Activated naive CD8-positive, alpha-beta T cell (primary cell): ENCODE measurements at regions not wholly inside any gene's neighbourhood (a gene's known extent, or its start where the extent isn't known, plus 50 kb on each side); places are given as distances from the start of the nearest gene placed in this dataset.

Experiments
- H3K27ac Mint-ChIP-seq: one replicate; pipeline ENCODE4 v1.8.0; 2021; ENCODE audit warnings: mixed read lengths
- H3K27me3 Mint-ChIP-seq: one replicate; pipeline ENCODE4 v1.8.0; 2021; ENCODE audit warnings: mixed read lengths
- H3K36me3 Mint-ChIP-seq: one replicate; pipeline ENCODE4 v1.8.0; 2021; ENCODE audit warnings: mixed read lengths
- H3K4me1 Mint-ChIP-seq: one replicate; pipeline ENCODE4 v1.8.0; 2021; ENCODE audit warnings: low read depth, mixed read lengths
- H3K4me3 Mint-ChIP-seq: one replicate; pipeline ENCODE4 v1.8.0; 2021; ENCODE audit warnings: mild to moderate bottlenecking, mixed read lengths
- H3K9me3 Mint-ChIP-seq: one replicate; pipeline ENCODE4 v1.8.0; 2021; ENCODE audit warnings: low read depth, mixed read lengths

GRCh38 chr22:48093981-48094380 is 1331.5 kb downstream of the TBC1D22A start:
- Mint-ChIP-seq H3K36me3 (peaks cover 2% of the 10 kb centered on the region), H3K27me3 (peaks cover 5% of the 10 kb centered on the region), H3K4me1 (peaks cover 10% of the 10 kb centered on the region), H3K4me3 (no peak overlapping the region), H3K27ac (no peak overlapping the region), H3K9me3 (no peaks in the 10 kb centered on the region)

GRCh38 chr22:48092866-48093265 is 1330.4 kb downstream of the TBC1D22A start:
- Mint-ChIP-seq H3K27ac (no peak overlapping the region), H3K36me3 (peaks cover 2% of the 10 kb centered on the region), H3K4me1 (peaks cover 1% of the 10 kb centered on the region), H3K27me3 (peaks cover 5% of the 10 kb centered on the region), H3K4me3 (no peak overlapping the region), H3K9me3 (no peaks in the 10 kb centered on the region)

- Mint-ChIP-seq H3K27ac (no peak overlapping the region), H3K36me3 (peaks cover 2% of the 10 kb centered on the region), H3K4me1 (no peaks in the 10 kb centered on the region), H3K27me3 (peaks cover 5% of the 10 kb centered on the region), H3K4me3 (no peak overlapping the region), H3K9me3 (no peaks in the 10 kb centered on the region)
Observed at GRCh38 chr22:48091656-48092223, 1329.3 kb downstream of the TBC1D22A start.

GRCh38 chr22:48091060-48091650 is 1328.7 kb downstream of the TBC1D22A start:
- H3K4me3 Mint-ChIP-seq = no peak overlapping the region
- peaks cover 2% of the 10 kb centered on the region for H3K36me3 Mint-ChIP-seq
- no peaks in the 10 kb centered on the region for H3K9me3 Mint-ChIP-seq
- no peaks in the 10 kb centered on the region for H3K4me1 Mint-ChIP-seq
- no peak overlapping the region for H3K27ac Mint-ChIP-seq
- H3K27me3 Mint-ChIP-seq = peaks cover 5% of the 10 kb centered on the region

GRCh38 chr22:48090332-48090672 is 1327.9 kb downstream of the TBC1D22A start:
- Mint-ChIP-seq H3K4me3 (no peak overlapping the region), H3K27ac (no peak overlapping the region), H3K9me3 (no peaks in the 10 kb centered on the region), H3K4me1 (no peaks in the 10 kb centered on the region), H3K36me3 (peaks cover 2% of the 10 kb centered on the region), H3K27me3 (peaks cover 8% of the 10 kb centered on the region)

- Mint-ChIP-seq H3K9me3 (no peaks in the 10 kb centered on the region), H3K4me1 (no peaks in the 10 kb centered on the region), H3K27ac (no peak overlapping the region), H3K4me3 (no peak overlapping the region), H3K36me3 (no peaks in the 10 kb centered on the region), H3K27me3 (peaks cover 9% of the 10 kb centered on the region)
Observed at GRCh38 chr22:48089601-48090331, 1327.3 kb downstream of the TBC1D22A start.

- Mint-ChIP-seq H3K36me3 (no peaks in the 10 kb centered on the region), H3K27ac (no peak overlapping the region), H3K4me1 (peaks cover 2% of the 10 kb centered on the region), H3K9me3 (no peaks in the 10 kb centered on the region), H3K27me3 (peaks cover 14% of the 10 kb centered on the region), H3K4me3 (no peak overlapping the region)
Observed at GRCh38 chr22:48088926-48089536, 1326.6 kb downstream of the TBC1D22A start.

- Mint-ChIP-seq H3K4me3 (no peak overlapping the region), H3K27me3 (peaks cover 14% of the 10 kb centered on the region), H3K4me1 (peaks cover 2% of the 10 kb centered on the region), H3K27ac (no peak overlapping the region), H3K36me3 (no peaks in the 10 kb centered on the region), H3K9me3 (no peaks in the 10 kb centered on the region)
Observed at GRCh38 chr22:48088251-48088650, 1325.8 kb downstream of the TBC1D22A start.

GRCh38 chr22:48085901-48086645 is 1323.6 kb downstream of the TBC1D22A start:
- peaks cover 12% of the 10 kb centered on the region for H3K27me3 Mint-ChIP-seq
- peaks cover 2% of the 10 kb centered on the region for H3K4me1 Mint-ChIP-seq
- H3K9me3 Mint-ChIP-seq = no peaks in the 10 kb centered on the region
- H3K36me3 Mint-ChIP-seq = no peaks in the 10 kb centered on the region
- no peak overlapping the region for H3K4me3 Mint-ChIP-seq
- no peak overlapping the region for H3K27ac Mint-ChIP-seq

- Mint-ChIP-seq H3K27me3 (peaks cover 11% of the 10 kb centered on the region), H3K36me3 (no peaks in the 10 kb centered on the region), H3K27ac (no peak overlapping the region), H3K4me1 (peaks cover 4% of the 10 kb centered on the region), H3K4me3 (no peak overlapping the region), H3K9me3 (no peaks in the 10 kb centered on the region)
Observed at GRCh38 chr22:48084729-48085050, 1322.2 kb downstream of the TBC1D22A start.

- Mint-ChIP-seq H3K4me1 (peaks cover 6% of the 10 kb centered on the region), H3K27me3 (peaks cover 11% of the 10 kb centered on the region), H3K27ac (no peak overlapping the region), H3K9me3 (no peaks in the 10 kb centered on the region), H3K4me3 (no peak overlapping the region), H3K36me3 (no peaks in the 10 kb centered on the region)
Observed at GRCh38 chr22:48084041-48084728, 1321.7 kb downstream of the TBC1D22A start.

GRCh38 chr22:48083502-48083901 is 1321.1 kb downstream of the TBC1D22A start:
- Mint-ChIP-seq H3K27ac (no peak overlapping the region), H3K27me3 (peaks cover 11% of the 10 kb centered on the region), H3K9me3 (no peaks in the 10 kb centered on the region), H3K36me3 (no peaks in the 10 kb centered on the region), H3K4me1 (peaks cover 6% of the 10 kb centered on the region), H3K4me3 (no peak overlapping the region)

- H3K27me3 Mint-ChIP-seq = peaks cover 15% of the 10 kb centered on the region
- H3K36me3 Mint-ChIP-seq = no peaks in the 10 kb centered on the region
- H3K4me3 Mint-ChIP-seq = no peak overlapping the region
- H3K4me1 Mint-ChIP-seq = peaks cover 6% of the 10 kb centered on the region
- no peak overlapping the region for H3K27ac Mint-ChIP-seq
- H3K9me3 Mint-ChIP-seq = no peaks in the 10 kb centered on the region
Observed at GRCh38 chr22:48082284-48082683, 1319.8 kb downstream of the TBC1D22A start.

- Mint-ChIP-seq H3K27ac (no peak overlapping the region), H3K27me3 (peaks cover 15% of the 10 kb centered on the region)
Observed at GRCh38 chr22:48081281-48081680, 1318.8 kb downstream of the TBC1D22A start.

More at GRCh38 chr22:48081281-48081680, 1318.8 kb downstream of the TBC1D22A start:
- Mint-ChIP-seq H3K4me1 (peaks cover 6% of the 10 kb centered on the region), H3K36me3 (no peaks in the 10 kb centered on the region), H3K9me3 (no peaks in the 10 kb centered on the region), H3K4me3 (no peak overlapping the region)
